ENCODE measurements at regions not wholly inside any gene's neighbourhood (a gene's known extent, or its start where the extent isn't known, plus 50 kb on each side); places are given as distances from the start of the nearest gene placed in this dataset.

DNA sequence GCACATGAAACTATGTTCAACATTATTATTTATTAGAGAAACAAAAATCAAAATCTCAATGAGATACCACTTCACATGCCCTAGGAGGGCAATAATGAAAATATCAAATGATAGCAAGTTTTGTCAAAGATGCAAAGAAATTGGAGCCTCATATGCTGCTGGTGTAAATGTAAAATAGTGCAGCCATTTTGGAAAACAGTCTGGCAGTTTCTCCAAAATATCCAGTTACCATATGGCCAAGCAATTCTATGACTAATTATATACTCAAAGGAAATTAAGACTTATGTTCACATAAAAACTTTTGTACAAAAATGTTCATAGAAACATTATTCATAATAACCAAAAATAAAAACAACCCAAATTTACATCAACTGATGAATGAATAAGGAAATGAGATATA is 313.6 kb upstream of the LMO3 start:
- TF ChIP-seq, protein P1, sequence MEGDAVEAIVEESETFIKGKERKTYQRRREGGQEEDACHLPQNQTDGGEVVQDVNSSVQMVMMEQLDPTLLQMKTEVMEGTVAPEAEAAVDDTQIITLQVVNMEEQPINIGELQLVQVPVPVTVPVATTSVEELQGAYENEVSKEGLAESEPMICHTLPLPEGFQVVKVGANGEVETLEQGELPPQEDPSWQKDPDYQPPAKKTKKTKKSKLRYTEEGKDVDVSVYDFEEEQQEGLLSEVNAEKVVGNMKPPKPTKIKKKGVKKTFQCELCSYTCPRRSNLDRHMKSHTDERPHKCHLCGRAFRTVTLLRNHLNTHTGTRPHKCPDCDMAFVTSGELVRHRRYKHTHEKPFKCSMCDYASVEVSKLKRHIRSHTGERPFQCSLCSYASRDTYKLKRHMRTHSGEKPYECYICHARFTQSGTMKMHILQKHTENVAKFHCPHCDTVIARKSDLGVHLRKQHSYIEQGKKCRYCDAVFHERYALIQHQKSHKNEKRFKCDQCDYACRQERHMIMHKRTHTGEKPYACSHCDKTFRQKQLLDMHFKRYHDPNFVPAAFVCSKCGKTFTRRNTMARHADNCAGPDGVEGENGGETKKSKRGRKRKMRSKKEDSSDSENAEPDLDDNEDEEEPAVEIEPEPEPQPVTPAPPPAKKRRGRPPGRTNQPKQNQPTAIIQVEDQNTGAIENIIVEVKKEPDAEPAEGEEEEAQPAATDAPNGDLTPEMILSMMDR (IDR thresholded peaks at IDR 0.05; ENCODE audit: insufficient read depth, missing control alignments) = no peak
- FAIRE-seq = no peak

DNA sequence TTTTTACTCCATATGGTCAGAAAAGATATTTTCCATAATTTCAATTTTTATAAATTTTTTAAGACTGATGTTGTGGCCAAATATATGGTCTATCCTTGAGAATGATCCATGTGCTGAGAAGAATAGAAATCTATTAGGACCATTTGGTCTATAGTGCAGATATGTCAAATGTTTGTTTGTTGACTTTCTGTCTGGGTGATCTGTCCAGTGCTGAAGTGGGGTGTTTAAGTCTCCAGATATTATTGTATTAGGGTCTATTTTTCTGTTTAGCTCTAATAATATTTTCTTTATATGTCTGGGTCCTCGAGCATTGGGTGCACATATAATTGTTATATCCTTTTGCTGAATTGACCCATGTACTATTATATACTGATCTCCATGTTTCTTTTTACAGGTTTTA is 308.9 kb upstream of the LMO3 start:
- no peak for FAIRE-seq
- TF ChIP-seq, protein P1 (IDR thresholded peaks at IDR 0.05; ENCODE audit: insufficient read depth, missing control alignments) = no peak
- no peak for DNase-seq (ENCODE audit: insufficient read length, low spot score)

More for the DNA sequence above, 313.6 kb upstream of the LMO3 start:
- DNase-seq (ENCODE audit: insufficient read length, low spot score) = no peak

DNA sequence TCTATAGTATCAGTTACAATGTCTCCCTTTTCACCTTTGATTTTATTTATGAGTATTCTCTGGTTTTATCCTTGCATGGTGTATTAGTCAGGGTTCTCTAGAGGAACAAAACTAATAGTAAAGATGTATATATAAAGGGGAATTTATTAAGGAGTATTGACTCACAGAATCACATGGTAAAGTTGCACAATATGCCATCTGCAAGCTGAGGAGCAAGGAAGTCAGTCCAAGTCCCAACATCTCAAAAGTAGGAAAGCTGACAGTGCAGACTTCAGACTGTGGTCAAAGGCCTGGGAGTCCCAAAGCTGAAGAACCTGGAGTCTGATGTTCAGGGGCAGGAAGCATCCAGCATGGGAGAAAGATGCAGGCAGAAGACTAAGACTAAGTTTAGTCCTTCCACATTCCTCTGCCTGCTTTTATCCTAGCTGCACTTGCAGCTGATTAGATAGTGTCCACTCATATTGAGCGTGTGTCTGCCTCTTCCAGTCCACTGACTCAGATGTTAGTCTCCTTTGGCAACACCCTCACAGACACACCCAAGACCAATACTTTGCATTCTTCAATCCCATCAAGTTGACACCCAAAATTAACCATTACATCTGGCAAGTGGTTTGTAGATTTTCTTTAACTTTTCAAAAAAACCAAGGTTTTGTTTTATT is 308.0 kb upstream of the LMO3 start:
- TF ChIP-seq, protein P1 (IDR thresholded peaks at IDR 0.05; ENCODE audit: insufficient read depth, missing control alignments) = no peak
- DNase-seq (ENCODE audit: insufficient read length, low spot score) (no peak), FAIRE-seq (no peak)

DNA sequence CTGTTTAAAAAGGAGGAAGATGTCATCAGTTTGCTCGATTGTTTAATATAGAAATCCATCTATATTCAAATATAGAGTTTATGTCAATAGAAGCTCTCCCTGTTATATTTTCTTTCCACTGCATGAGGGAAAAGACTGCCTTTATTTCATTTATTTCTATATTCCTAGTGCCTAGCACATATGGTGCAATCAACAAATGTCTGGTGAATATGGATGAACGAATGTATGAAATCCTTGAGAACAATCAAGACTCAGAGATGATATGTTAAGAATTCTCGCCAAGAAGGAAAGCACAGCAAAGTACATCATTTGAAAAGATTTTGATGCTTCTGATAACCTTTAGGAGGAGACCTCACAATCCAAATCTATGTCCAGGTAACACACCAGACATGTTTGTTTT is 296.0 kb upstream of the LMO3 start:
- FAIRE-seq = no peak
- TF ChIP-seq, protein P1 (IDR thresholded peaks at IDR 0.05; ENCODE audit: insufficient read depth, missing control alignments) = no peak
- no peak for DNase-seq (ENCODE audit: insufficient read length, low spot score)

DNA sequence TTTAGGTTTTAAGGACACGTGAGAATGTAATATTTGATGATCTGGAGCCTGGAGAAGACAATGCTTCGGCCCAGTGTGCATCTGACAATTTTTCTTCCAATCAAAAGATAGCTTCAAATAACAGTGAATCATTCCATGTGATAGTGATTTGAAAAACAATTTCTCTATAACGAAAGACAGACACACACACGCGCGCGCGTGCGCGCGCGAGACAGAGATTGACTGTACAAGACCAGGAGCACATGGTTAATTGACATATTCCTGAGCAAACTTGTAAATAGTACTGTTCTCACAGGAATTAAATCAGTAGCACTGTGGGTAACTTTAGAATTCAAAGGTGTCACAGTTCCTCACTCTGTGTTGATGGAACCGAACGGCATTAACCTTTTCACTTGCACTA is 287.5 kb upstream of the LMO3 start:
- FAIRE-seq (no peak), DNase-seq (ENCODE audit: insufficient read length, low spot score) (no peak)
- TF ChIP-seq, protein P1 (IDR thresholded peaks at IDR 0.05; ENCODE audit: insufficient read depth, missing control alignments) = no peak

DNA sequence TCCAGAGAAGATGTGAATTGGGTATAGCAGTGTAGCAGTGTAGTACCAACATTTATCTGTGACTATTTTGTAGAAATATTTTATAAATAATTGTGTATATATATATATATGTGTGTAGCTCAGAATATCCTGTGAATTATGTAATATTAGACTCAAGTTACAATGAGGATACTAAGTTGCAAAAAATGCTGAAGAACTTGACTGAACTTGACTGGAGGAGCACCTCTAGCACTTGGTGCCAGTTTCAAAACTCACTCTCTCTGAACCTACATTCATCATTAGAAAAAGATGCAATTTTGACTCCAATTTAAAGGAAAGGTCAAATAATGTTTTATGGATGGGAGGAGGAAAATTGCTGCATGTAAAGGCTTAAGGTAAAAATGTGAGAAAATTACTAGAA is 285.7 kb upstream of the LMO3 start:
- FAIRE-seq (no peak), DNase-seq (ENCODE audit: insufficient read length, low spot score) (no peak)
- TF ChIP-seq, protein P1 (IDR thresholded peaks at IDR 0.05; ENCODE audit: insufficient read depth, missing control alignments) = no peak

DNA sequence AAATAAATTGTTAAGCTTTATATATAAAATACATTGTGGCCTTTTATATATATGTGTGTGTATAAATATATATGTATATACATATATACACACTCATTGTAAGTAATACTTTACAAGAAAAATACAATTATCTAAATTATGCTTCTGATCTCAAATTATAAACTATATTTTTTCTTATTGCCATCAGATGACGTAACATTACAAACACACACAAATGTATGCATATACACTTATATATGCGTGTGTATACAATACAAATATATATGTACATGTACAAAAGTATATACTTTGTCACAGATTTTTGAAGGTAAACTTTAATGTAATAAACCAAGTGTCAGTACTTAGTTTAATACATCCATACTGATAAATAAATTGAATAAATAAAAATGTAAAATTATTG is 278.9 kb upstream of the LMO3 start:
- FAIRE-seq = no peak
- TF ChIP-seq, protein P1 (IDR thresholded peaks at IDR 0.05; ENCODE audit: insufficient read depth, missing control alignments) = no peak
- no peak for DNase-seq (ENCODE audit: insufficient read length, low spot score)

Data from D721Med (cell line).